ENCODE measurements at regions not wholly inside any gene's neighbourhood (a gene's known extent, or its start where the extent isn't known, plus 50 kb on each side); places are given as distances from the start of the nearest gene placed in this dataset.

DNA sequence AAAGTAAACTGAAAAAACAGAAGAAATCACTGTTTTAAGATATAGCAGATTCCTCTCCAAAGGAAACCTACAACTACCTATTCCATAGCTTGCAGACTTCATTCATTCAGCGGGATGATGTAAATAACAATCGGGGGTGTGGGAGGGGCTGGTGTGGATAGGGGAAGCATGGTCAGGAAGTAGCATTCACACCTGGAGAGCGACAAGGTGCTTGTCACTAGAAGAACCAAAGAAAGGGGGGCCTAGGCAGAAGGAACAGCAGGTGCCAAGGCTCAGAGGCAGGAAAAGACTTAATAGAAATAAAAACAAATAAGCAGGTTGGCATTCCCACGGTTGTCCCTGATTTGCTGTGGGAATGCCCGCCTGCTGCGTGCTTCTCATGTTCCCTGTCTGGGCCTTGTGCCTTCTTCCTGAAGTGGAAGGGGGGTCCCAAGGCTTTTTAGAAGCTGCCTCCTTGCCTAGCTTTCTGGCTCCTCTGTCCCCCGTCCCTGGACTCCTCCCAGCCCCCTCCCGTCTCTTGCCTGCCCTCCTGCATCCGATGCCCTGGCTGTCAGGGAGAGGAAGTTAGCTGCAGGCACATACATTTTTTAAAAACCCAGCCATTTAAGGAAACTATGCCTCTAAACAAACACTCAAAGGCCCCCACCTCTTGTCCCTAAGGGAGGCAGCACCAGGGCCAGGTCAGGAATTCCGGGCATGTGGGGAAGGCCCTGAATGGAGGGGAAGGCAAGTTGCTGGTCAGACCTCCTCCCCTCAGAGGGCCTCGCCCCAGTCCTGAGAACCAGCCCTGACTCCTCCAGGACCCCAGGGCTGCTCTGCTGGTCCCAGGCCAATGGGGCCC lies 54.7 kb upstream of the PRDM11 start:
- DNase-seq (ENCODE audit: low read depth): no peak

DNA sequence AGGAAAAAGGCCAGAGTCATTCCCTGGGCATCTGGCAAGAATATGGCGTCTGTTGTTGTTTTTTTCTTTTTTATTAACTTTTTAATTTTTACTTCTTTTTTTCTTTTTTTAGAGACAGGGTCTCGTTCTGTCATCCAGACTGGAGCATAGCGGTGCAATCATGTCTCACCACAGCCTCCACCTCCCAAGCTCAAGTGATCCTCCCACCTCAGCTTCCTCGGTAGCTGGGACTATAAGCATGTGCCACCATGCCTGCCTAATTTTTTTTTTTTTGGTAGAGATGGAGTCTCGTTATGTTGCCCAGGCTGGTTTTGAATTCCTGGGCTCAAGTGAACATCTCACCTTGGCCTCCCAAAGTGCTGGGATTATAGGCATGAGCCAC lies 54.0 kb upstream of the PRDM11 start:
- no peak for DNase-seq (ENCODE audit: low read depth)

DNA sequence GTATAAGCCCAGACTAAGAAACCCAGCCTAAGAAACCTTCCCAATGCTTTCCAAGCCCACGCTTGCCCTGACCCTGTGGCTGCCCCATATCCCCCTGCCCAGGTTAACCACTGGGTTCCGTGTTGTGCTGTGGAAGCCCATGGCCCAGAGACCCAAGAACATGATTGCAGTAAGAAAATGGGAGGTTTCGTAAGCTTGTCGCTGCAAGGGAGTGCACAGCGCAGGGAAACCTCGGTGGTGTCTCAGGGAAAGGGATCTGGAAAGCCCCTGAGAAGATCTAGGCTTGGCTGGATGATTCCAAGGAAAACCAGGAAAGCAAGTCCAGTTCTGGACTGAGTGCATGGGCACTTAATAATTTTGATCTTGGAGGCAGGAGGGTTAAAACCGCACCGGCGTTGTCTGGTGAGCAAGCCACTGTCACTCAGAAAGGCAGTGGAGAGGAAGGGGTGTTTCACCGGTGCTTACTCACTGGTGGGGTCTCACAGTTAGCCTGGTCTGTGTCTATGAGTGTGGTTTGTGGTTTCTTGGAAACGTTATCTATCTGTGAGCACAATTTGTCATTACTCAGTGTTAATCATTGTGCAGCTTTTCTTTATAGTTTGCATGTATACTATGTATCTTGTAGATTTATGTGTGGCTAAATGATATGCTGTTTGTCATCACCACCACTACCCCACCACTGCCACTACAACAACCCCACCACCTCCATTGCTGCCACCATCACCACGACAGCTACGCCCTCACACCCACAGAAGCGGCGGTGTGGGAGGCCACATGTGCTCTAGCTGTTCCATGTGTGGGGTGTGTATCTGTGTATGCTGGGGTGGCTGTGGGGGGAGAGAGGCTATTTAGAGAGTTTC lies 53.3 kb upstream of the PRDM11 start:
- DNase-seq (ENCODE audit: low read depth): no peak

- DNase-seq (ENCODE audit: low read depth): no peak
Observed at GRCh38 chr11:45093761-45094455, 52.5 kb upstream of the PRDM11 start.

GRCh38 chr11:45094958-45095690 lies 51.3 kb upstream of the PRDM11 start:
- no peak for DNase-seq (ENCODE audit: low read depth)

DNA sequence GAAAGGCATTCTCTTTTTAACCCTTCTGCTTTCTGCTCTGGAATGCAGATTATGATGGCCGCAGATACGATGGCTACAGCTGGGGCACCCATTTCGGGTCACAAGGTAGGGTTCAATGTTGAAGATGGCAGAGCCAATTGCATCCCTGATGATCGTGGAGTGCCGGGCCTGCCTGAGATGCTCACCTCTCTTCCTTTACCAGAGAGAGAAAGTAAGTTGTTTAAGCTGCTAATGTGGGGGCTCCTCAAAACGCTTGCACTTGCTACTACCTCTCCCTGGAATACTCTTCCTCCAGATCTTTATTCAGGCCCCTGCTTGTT lies 50.8 kb upstream of the PRDM11 start:
- DNase-seq (ENCODE audit: low read depth): no peak

DNA sequence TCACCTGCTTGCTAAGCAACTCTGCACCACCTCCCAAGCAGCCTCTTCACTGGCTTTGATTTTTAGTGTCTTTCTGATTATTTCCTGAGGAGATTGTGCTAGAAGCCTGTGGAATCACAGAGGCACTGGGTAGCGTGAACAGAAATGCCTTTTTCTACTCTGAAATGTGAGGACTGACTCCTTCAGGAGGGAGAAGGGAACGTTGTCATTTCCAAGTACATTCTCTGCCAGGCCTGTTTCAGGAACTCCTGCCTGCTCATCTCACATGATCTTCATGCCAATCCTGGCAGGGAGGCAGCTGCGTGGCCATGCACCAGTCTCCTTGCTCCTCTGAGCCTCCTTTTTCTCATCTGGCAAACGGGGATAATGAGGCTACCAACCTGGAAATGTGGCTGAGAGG lies 49.8 kb upstream of the PRDM11 start:
- DNase-seq (ENCODE audit: low read depth): no peak

Measured in stimulated activated CD8-positive, alpha-beta memory T cell treated with anti-CD3 and anti-CD28 coated beads, Interleukin-15, amount 100 ng/mL, for 1 hour (primary cell).